PC-3 (cell line): ENCODE measurements at regions not wholly inside any gene's neighbourhood (a gene's known extent, or its start where the extent isn't known, plus 50 kb on each side); places are given as distances from the start of the nearest gene placed in this dataset.

ENCODE experiments used
- CTCF ChIP-seq: fragments of 300-600 bp; sonication (generic); conservative IDR thresholded peaks from 2 replicates; pipeline ENCODE4 v1.5.1; 2017; ENCODE audit warnings: antibody characterized with exemption, low read depth, mild to moderate bottlenecking, low read length
- EZH2 ChIP-seq: fragments of 300-600 bp; sonication (generic); IDR thresholded peaks from one replicate; pipeline ENCODE4 v1.6.1; 2017; ENCODE audit warnings: antibody characterized with exemption, mild to moderate bottlenecking, low read length; ENCODE audit not compliant: unreplicated experiment
- EZH2phosphoT487 ChIP-seq: fragments of 300-600 bp; sonication (generic); IDR thresholded peaks from 2 replicates; pipeline ENCODE4 v1.6.1; 2018; ENCODE audit warnings: mild to moderate bottlenecking, antibody characterized with exemption, low read length, borderline replicate concordance

DNA sequence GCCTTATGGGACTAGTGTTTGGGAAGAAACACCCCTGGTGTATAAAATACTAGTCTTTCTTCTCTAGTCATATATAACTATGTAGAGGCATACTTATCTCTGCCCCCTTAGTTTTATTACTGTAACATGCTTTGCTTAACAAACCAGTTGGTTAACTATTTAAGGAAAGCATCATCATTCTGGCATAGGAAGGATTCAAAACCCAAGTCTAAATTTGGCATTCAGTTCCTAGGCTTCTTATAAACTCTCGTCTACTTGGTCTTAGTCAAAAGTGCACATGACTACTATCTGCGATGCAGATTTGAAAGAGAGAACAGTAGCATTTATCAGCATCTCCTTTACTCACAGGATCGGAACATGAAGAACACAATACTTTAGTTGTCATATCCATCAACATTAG lies 111.3 kb downstream of the MFAP3L start:
- TF ChIP-seq CTCF = no peak
- TF ChIP-seq EZH2 = no peak
- TF ChIP-seq EZH2phosphoT487 = no peak
